Motor neuron (in vitro differentiated cells): ENCODE measurements at regions not wholly inside any gene's neighbourhood (a gene's known extent, or its start where the extent isn't known, plus 50 kb on each side); places are given as distances from the start of the nearest gene placed in this dataset.
"Not testable (repeated sequence)": the region's sequence is repeated elsewhere in the genome, so short reads cannot be mapped to it uniquely, and the experiment has no call there.

ENCODE experiments used
- ATAC-seq, 8 experiments: fragments of 200-7000 bp; cut with Tn5 transposase; replicated peaks in 6 of 8; 2 replicates each; pipeline ENCODE4 v1.8.0; 2021; ENCODE audit warnings: mild to moderate bottlenecking in 8 of 8, moderate library complexity in 8 of 8
- H3K27ac ChIP-seq, 2 donors: fragments of 250-450 bp; sonication (Bioruptor Pico); 2 replicates each; pipeline ENCODE4 v1.9.0; 2021; ENCODE audit warnings: antibody characterized with exemption in 2 of 2, mild to moderate bottlenecking in 2 of 2, moderate library complexity in 1 of 2
- H3K4me1 ChIP-seq, 2 donors: fragments of 250-450 bp; sonication (Bioruptor Pico); replicated peaks in 1 of 2; 2 replicates each; pipeline ENCODE4 v1.6.1; 2021; ENCODE audit warnings: antibody characterized with exemption in 2 of 2, mild to moderate bottlenecking in 2 of 2, moderate library complexity in 1 of 2
- H3K4me3 ChIP-seq, 5 donors: fragments of 250-450 bp; sonication (Bioruptor Pico); 2 replicates each; pipeline ENCODE4 v1.9.0; 2021; ENCODE audit warnings: antibody characterized with exemption in 5 of 5, mild to moderate bottlenecking in 5 of 5, moderate library complexity in 4 of 5
- WGBS, 10 experiments: fragments of 450-650 bp; shearing (Covaris generic); methylation state at CpG; one replicate each; pipeline ENCODE4 v1.0.0; 2022; 5-methylcytosine and 5-hydroxymethylcytosine counted together
- in situ Hi-C, 9 experiments: fragments of 400-800 bp; cut with MboI; loops; one replicate each; pipeline ENCODE4 v1.15.0; 2021; ENCODE audit warnings: low sequenced_read_pairs in 9 of 9, low pct_unique_long_range_greater_than_20kb in 2 of 9; ENCODE audit not compliant: unreplicated experiment in 9 of 9

DNA sequence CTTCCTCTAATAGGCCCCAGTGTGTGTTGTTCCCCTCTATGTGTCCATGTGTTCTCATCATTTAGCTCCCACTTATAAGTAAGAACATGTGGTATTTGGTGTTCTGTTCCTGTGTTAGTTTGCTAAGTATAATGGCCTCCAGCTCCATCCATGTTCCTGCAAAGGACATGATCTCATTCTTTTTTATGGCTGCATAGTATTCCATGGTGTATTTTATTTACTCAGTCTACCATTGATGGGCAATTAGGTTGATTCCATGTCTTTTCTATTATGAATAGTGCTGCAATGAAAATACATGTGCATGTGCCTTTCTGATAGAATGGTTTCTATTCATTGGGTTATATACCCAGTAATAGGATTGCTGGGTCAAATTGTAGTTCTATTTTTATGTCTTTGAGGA is 394.2 kb upstream of the MTPN start:
- H3K4me1 ChIP-seq, H3K4me3 ChIP-seq, in situ Hi-C loops, ATAC-seq, H3K27ac ChIP-seq: not testable (repeated sequence)

DNA sequence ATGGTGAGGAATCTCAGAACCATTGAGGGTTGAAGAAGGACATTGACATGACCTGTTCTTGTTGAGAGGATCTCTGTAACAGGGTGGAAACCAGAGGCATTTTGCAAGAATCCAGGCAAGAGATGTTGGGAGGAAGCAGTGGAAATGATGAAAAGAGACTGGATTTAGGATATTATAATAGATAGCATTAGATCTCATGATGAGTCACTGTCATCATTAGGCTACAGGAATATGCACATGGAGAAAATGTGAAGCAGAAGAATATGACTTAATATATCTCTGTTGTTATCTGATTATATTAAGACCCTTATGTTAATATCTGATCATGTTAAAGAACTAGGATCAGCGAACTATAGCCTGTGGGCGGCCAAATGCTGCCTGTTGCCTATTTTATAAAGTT is 393.0 kb upstream of the MTPN start:
- peak in 2 of 8 experiments; percentile 59 to 62 for ATAC-seq
- Histone ChIP-seq H3K4me1 (no peaks in the 10 kb centered on the region), H3K4me3 (no peak overlapping the region), H3K27ac (no peak overlapping the region)
- WGBS, 10 experiments, result 0 to 100% (median 76%) methylated on average over 1 to 2 of the region's 2 CpGs; no CpG with 5 or more reads in 2 of the 10 experiments
- in situ Hi-C loops, result no loop called here

DNA sequence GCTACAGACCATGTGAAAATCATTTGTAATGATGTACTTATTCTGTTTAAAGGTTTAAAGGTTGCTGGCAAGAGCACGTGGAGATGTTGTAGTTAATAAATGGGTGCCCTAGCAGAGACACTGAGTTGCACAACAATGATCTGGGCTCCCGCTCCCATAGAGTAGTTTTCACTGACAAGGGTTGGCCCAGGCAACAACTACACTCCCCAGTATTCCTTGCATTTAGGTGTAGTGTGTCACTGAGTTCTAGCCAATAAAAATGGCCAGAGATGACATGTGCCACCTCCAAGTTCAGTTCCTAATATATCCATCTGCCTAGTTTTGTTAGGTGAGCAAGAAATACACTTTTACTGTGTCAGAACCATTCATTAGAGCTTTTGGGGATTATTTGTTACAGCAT is 392.1 kb upstream of the MTPN start:
- no peak overlapping the region for H3K4me3 ChIP-seq
- H3K27ac ChIP-seq, result no peak overlapping the region
- WGBS, 10 experiments, result 0 to 100% (median 51%) methylated on average over 1 to 2 of the region's 2 CpGs; no CpG with 5 or more reads in 2 of the 10 experiments
- no peaks in the 10 kb centered on the region for H3K4me1 ChIP-seq
- no peak for ATAC-seq
- in situ Hi-C loops, result no loop called here

- no peak for ATAC-seq
- in situ Hi-C loops, result no loop called here
- WGBS, 10 experiments, result 7 to 100% (median 67%) methylated on average over 1 to 5 of the region's 5 CpGs
- Histone ChIP-seq H3K4me3 (no peak overlapping the region), H3K4me1 (no peaks in the 10 kb centered on the region), H3K27ac (no peak overlapping the region)
These were observed 382.3 kb upstream of the MTPN start for GRCh38 chr7:136359333-136359903.

GRCh38 chr7:136353287-136353686 is 376.1 kb upstream of the MTPN start:
- no peak overlapping the region for H3K4me3 ChIP-seq
- in situ Hi-C loops, result no loop called here
- H3K27ac ChIP-seq, result no peak overlapping the region
- no peak for ATAC-seq
- 0 to 90% (median 54%) methylated on average over 1 to 2 of the region's 2 CpGs; no CpG with 5 or more reads in 3 of the 10 experiments for WGBS, 10 experiments
- H3K4me1 ChIP-seq, result peaks cover 0 to 6% of the 10 kb centered on the region in 2 donors

DNA sequence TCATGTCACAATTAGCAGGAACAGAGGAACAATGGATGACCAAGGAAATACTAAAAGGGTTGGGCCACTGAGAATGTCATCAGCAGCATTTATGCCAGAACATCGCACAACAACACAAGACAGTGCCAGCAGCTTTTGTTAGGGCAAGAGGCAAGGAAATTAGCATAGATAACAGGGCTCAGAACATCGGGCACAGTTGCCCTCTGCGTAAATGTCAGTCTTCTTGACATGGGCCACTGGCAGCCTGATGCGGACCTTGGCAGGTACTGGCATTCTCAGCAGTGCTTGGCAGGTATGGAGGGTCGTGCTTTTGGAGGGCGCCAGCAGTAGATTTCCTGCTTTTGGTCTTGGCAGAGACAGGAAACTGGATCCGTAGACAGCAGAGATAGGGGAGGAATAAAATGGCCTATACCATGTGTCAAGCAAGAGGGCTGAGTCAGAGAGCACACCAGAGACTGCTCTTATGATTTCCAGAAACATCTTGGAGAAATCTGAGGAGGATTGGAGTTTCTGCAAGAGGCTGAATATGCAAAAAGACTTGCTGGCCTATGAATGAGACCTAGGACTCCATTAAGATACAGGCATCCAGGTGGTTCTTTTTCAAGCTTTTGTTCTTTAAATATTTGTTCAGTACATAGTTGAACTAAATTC is 371.5 kb upstream of the MTPN start:
- Histone ChIP-seq H3K27ac (no peak overlapping the region), H3K4me3 (no peak overlapping the region), H3K4me1 (peaks cover 0 to 6% of the 10 kb centered on the region in 2 donors)
- 10 to 86% (median 60%) methylated on average over 1 to 7 of the region's 7 CpGs; no CpG with 5 or more reads in 4 of the 10 experiments for WGBS, 10 experiments
- ATAC-seq, result peak in 2 of 8 experiments; percentile 42 to 84
- in situ Hi-C loops, result no loop called here

DNA sequence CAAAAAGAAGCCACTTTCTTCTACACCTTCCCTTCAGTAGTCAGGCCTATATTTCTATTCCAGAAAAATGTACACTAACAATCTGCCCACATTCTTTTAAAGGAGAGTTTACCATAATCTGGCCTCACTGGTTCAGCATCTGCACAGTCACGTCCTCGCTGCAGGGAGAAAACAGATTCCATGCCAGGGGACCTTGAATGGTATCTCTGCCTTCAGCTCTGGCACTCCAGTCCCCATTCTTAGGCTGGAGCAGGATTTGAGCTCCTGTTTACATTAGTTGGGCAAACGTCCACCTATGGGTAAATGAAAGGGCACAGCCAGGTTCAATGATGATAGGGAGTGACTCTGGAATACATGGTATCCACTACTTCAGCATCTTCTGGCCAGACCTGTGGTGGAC is 371.0 kb upstream of the MTPN start:
- in situ Hi-C loops, result no loop called here
- Histone ChIP-seq H3K27ac (no peak overlapping the region), H3K4me1 (peaks cover 0 to 6% of the 10 kb centered on the region in 2 donors), H3K4me3 (no peak overlapping the region)
- WGBS, 10 experiments, result 0 to 100% (median 55%) methylated on average over 1 to 3 of the region's 3 CpGs; no CpG with 5 or more reads in 2 of the 10 experiments
- no peak for ATAC-seq

- peak in 2 of 8 experiments; percentile 61 to 68 for ATAC-seq
- in situ Hi-C loops, result no loop called here
- Histone ChIP-seq H3K4me1 (peaks cover 0 to 1% of the 10 kb centered on the region in 2 donors), H3K27ac (no peak overlapping the region), H3K4me3 (no peak overlapping the region)
- WGBS, 10 experiments, result 0% methylated on average over 1 of the region's 1 CpG; no CpG with 5 or more reads in 9 of the 10 experiments
These were observed 370.3 kb upstream of the MTPN start for GRCh38 chr7:136347488-136347887.

DNA sequence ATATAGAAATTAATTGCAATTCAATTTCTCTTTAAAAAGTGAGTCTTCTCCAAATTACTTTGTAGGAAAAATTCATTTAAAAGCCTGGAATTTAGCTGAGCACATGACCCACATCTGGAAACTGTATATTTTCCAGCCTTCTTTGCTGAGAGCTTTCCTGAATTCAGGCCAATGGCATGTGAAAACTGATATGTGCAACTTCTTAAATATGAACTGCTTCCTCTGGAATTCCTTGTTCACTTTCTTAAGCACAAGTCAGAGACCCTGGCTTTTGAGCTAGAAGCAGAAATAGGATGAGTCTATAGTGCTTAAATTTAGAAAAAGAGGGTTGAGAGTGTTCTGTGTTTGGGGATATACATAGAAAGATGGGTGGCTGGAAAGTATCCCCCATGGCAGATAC is 365.1 kb upstream of the MTPN start:
- H3K27ac ChIP-seq, result no peak overlapping the region
- in situ Hi-C loops, result no loop called here
- H3K4me1 ChIP-seq, result no peaks in the 10 kb centered on the region
- ATAC-seq, result no peak
- H3K4me3 ChIP-seq, result no peak overlapping the region

DNA sequence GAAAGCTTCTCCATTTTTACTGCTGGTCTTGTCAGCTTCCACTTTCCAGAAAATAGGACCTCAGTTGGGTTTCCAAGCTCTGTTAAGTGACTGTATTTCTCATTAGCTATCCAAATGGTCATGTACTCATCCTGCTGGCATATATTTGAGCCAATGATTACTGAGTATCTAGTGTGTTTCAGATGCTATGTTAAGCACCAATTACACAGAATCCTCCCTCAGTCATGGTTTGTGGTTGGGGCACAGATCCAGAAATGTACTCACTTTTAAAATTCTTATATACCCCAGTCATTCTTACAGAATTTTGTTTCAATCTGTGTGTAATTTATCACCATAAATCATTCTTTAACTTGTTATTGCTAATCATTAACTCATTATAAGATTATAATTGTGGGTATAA is 362.3 kb upstream of the MTPN start:
- H3K4me3 ChIP-seq, result no peak overlapping the region
- ATAC-seq, result no peak
- H3K27ac ChIP-seq, result no peak overlapping the region
- H3K4me1 ChIP-seq, result no peaks in the 10 kb centered on the region
- in situ Hi-C loops, result no loop called here

- no peak for ATAC-seq
- 0 to 80% (median 56%) methylated on average over 1 to 2 of the region's 2 CpGs; no CpG with 5 or more reads in 3 of the 10 experiments for WGBS, 10 experiments
- Histone ChIP-seq H3K4me3 (no peak overlapping the region), H3K27ac (no peak overlapping the region), H3K4me1 (no peaks in the 10 kb centered on the region)
- in situ Hi-C loops, result no loop called here
These were observed 359.8 kb upstream of the MTPN start for GRCh38 chr7:136336932-136337331.

- WGBS, 10 experiments, result 30 to 100% (median 86%) methylated on average over 1 to 2 of the region's 2 CpGs; no CpG with 5 or more reads in 5 of the 10 experiments
- H3K4me3 ChIP-seq, result no peak overlapping the region
- no peaks in the 10 kb centered on the region for H3K4me1 ChIP-seq
- peak in 1 of 8 experiments; percentile 26 for ATAC-seq
- in situ Hi-C loops, result no loop called here
- no peak overlapping the region for H3K27ac ChIP-seq
These were observed 356.5 kb upstream of the MTPN start for GRCh38 chr7:136333636-136334035.

DNA sequence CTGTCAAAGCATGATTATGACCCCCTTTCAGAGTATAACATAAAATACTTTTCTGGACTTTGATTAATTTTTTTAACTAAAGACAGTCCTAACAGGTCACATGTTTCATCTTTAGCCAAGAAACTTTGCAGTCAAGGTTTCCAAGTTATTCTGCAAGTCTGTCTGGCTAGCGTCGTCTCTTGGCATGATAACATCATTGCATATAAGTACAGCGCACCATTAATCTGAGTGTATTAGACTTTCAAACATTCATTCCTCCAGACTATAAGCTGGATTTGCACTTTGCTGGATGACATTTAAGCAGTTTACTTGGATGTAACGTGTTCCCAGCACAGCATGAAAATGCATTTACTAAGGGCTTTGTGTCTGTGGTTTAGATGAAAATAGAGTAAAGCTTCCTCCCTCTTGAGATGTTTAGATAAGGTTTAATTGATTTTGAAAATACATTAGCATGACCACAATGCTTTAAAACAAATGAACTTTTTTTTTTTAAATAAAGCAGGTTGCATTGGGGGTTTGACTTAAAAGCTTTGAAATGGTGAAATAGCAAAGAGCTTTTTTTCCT is 349.0 kb upstream of the MTPN start:
- in situ Hi-C loops, result no loop called here
- ATAC-seq, result no peak
- Histone ChIP-seq H3K4me1 (peaks cover 0 to 3% of the 10 kb centered on the region in 2 donors), H3K27ac (no peak overlapping the region), H3K4me3 (no peak overlapping the region)
- 0 to 100% (median 80%) methylated on average over 1 to 4 of the region's 4 CpGs; no CpG with 5 or more reads in 1 of the 10 experiments for WGBS, 10 experiments

DNA sequence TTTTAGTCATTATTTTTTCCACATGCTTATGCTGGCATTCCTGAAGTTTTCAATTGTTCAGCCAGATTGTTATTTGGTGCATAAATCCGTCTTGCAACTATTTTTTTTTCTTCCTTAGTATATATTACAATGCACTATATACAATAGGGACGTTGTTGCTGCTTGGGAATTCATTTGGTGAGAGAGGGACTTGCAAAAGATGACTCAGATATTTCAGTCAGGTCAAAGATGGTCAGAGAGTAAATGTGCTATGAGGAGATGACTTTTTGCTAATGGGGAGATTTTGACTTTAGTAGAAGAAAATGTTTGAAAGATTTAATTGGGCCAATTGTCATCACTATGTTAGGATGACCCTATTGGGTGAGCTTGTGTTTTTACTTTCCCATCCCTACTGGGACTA is 348.4 kb upstream of the MTPN start:
- Histone ChIP-seq H3K27ac (no peak overlapping the region), H3K4me3 (no peak overlapping the region), H3K4me1 (peaks cover 0 to 3% of the 10 kb centered on the region in 2 donors)
- 0 to 58% (median 40%) methylated on average over 1 to 2 of the region's 2 CpGs; no CpG with 5 or more reads in 1 of the 10 experiments for WGBS, 10 experiments
- ATAC-seq, result no peak
- in situ Hi-C loops, result no loop called here
